ENCODE measurements at regions not wholly inside any gene's neighbourhood (a gene's known extent, or its start where the extent isn't known, plus 50 kb on each side); places are given as distances from the start of the nearest gene placed in this dataset.

DNA sequence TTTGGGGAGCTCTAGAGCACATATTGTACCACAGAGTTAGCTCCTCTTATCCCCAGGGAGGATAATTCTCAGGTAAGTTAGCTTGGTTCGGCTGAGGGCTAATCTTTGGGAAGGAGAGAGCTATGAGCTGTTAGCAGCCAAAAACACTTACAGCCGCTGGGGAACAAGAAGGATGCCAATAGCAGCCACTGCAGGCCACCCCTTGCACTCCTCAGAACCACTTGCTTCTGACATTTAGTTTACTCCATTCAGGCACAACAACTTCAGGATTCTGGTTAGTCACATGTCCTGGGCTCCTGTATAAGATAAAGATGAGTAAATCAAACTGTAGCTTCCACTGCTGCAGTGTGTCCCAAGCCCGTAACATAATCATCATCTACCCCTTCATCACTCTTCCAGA is 212.6 kb upstream of the ADGRL2 start:
- no peaks in the 10 kb centered on the region for H3K27me3 ChIP-seq (ENCODE audit: insufficient read depth, insufficient read length)
- no peak for DNase-seq (ENCODE audit: low read depth, low spot score)
- TF ChIP-seq YY1 (IDR thresholded peaks at IDR 0.05; ENCODE audit: insufficient read depth, insufficient read length), result no peak
- no peak for TF ChIP-seq SUZ12 (IDR thresholded peaks at IDR 0.05; ENCODE audit: extremely low read depth, insufficient read depth, insufficient read length)
- no peak for TF ChIP-seq ZNF274 (IDR thresholded peaks at IDR 0.05; ENCODE audit: low read depth, low read length)
- H3K9ac ChIP-seq (ENCODE audit: insufficient read length, low read depth), result no peak overlapping the region
- no peaks in the 10 kb centered on the region for H3K36me3 ChIP-seq (ENCODE audit: insufficient read depth, insufficient read length, low read length)
- no peaks in the 10 kb centered on the region for H3K9me3 ChIP-seq (ENCODE audit: insufficient read depth, low read length)
- no peaks in the 10 kb centered on the region for H3K4me1 ChIP-seq (ENCODE audit: insufficient read depth, insufficient read length)
- no peak overlapping the region for H3K4me3 ChIP-seq (ENCODE audit: insufficient read length, low read depth)

DNA sequence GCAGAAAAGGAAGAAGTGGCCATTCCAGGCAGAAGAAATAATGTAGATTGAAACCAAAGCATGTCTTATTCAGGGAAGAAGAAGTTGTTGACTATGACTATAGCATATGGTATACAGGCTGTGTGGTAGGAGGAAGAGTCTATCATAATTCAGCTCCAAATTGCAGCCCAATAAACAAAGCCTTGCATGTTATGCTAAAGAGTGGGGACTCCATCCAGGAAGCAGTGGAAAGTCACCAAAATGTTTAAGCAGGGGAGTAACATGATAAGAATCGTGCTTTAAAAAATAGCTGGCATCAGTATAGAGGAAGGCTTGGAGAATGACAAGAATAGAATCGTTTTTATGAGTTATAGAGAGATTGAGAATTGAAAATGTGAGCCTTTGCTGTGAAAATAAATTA is 213.3 kb upstream of the ADGRL2 start:
- no peak overlapping the region for H3K4me3 ChIP-seq (ENCODE audit: insufficient read length, low read depth)
- no peak for DNase-seq (ENCODE audit: low read depth, low spot score)
- no peak for TF ChIP-seq YY1 (IDR thresholded peaks at IDR 0.05; ENCODE audit: insufficient read depth, insufficient read length)
- no peak for TF ChIP-seq SUZ12 (IDR thresholded peaks at IDR 0.05; ENCODE audit: extremely low read depth, insufficient read depth, insufficient read length)
- TF ChIP-seq ZNF274 (IDR thresholded peaks at IDR 0.05; ENCODE audit: low read depth, low read length), result no peak
- H3K9ac ChIP-seq (ENCODE audit: insufficient read length, low read depth), result no peak overlapping the region
- no peaks in the 10 kb centered on the region for H3K4me1 ChIP-seq (ENCODE audit: insufficient read depth, insufficient read length)
- no peaks in the 10 kb centered on the region for H3K9me3 ChIP-seq (ENCODE audit: insufficient read depth, low read length)
- no peaks in the 10 kb centered on the region for H3K36me3 ChIP-seq (ENCODE audit: insufficient read depth, insufficient read length, low read length)
- no peaks in the 10 kb centered on the region for H3K27me3 ChIP-seq (ENCODE audit: insufficient read depth, insufficient read length)

GRCh38 chr1:81585371-81585770 is 215.4 kb upstream of the ADGRL2 start:
- no peak for DNase-seq (ENCODE audit: low read depth, low spot score)
- Histone ChIP-seq H3K4me1 (ENCODE audit: insufficient read depth, insufficient read length) (no peaks in the 10 kb centered on the region), H3K4me3 (ENCODE audit: insufficient read length, low read depth) (no peak overlapping the region), H3K9me3 (ENCODE audit: insufficient read depth, low read length) (no peaks in the 10 kb centered on the region), H3K27me3 (ENCODE audit: insufficient read depth, insufficient read length) (no peaks in the 10 kb centered on the region), H3K36me3 (ENCODE audit: insufficient read depth, insufficient read length, low read length) (no peaks in the 10 kb centered on the region), H3K9ac (ENCODE audit: insufficient read length, low read depth) (no peak overlapping the region)
- TF ChIP-seq YY1 (IDR thresholded peaks at IDR 0.05; ENCODE audit: insufficient read depth, insufficient read length) (no peak), SUZ12 (IDR thresholded peaks at IDR 0.05; ENCODE audit: extremely low read depth, insufficient read depth, insufficient read length) (no peak), ZNF274 (IDR thresholded peaks at IDR 0.05; ENCODE audit: low read depth, low read length) (no peak)

- Histone ChIP-seq H3K9me3 (ENCODE audit: insufficient read depth, low read length) (no peaks in the 10 kb centered on the region), H3K36me3 (ENCODE audit: insufficient read depth, insufficient read length, low read length) (no peaks in the 10 kb centered on the region), H3K27me3 (ENCODE audit: insufficient read depth, insufficient read length) (no peaks in the 10 kb centered on the region), H3K9ac (ENCODE audit: insufficient read length, low read depth) (no peak overlapping the region), H3K4me1 (ENCODE audit: insufficient read depth, insufficient read length) (no peaks in the 10 kb centered on the region), H3K4me3 (ENCODE audit: insufficient read length, low read depth) (no peak overlapping the region)
- TF ChIP-seq ZNF274 (IDR thresholded peaks at IDR 0.05; ENCODE audit: low read depth, low read length), result no peak
- TF ChIP-seq SUZ12 (IDR thresholded peaks at IDR 0.05; ENCODE audit: extremely low read depth, insufficient read depth, insufficient read length), result no peak
- no peak for TF ChIP-seq YY1 (IDR thresholded peaks at IDR 0.05; ENCODE audit: insufficient read depth, insufficient read length)
- no peak for DNase-seq (ENCODE audit: low read depth, low spot score)
Measured at GRCh38 chr1:81584398-81584797, 216.3 kb upstream of the ADGRL2 start.

GRCh38 chr1:81583878-81584277 is 216.9 kb upstream of the ADGRL2 start:
- H3K4me1 ChIP-seq (ENCODE audit: insufficient read depth, insufficient read length), result no peaks in the 10 kb centered on the region
- no peak overlapping the region for H3K4me3 ChIP-seq (ENCODE audit: insufficient read length, low read depth)
- TF ChIP-seq SUZ12 (IDR thresholded peaks at IDR 0.05; ENCODE audit: extremely low read depth, insufficient read depth, insufficient read length) (no peak), YY1 (IDR thresholded peaks at IDR 0.05; ENCODE audit: insufficient read depth, insufficient read length) (no peak), ZNF274 (IDR thresholded peaks at IDR 0.05; ENCODE audit: low read depth, low read length) (no peak)
- no peak overlapping the region for H3K9ac ChIP-seq (ENCODE audit: insufficient read length, low read depth)
- H3K9me3 ChIP-seq (ENCODE audit: insufficient read depth, low read length), result no peaks in the 10 kb centered on the region
- H3K36me3 ChIP-seq (ENCODE audit: insufficient read depth, insufficient read length, low read length), result no peaks in the 10 kb centered on the region
- H3K27me3 ChIP-seq (ENCODE audit: insufficient read depth, insufficient read length), result no peaks in the 10 kb centered on the region
- DNase-seq (ENCODE audit: low read depth, low spot score), result no peak

GRCh38 chr1:81582467-81582986 is 218.2 kb upstream of the ADGRL2 start:
- H3K4me3 ChIP-seq (ENCODE audit: insufficient read length, low read depth), result no peak overlapping the region
- no peak for DNase-seq (ENCODE audit: low read depth, low spot score)
- no peaks in the 10 kb centered on the region for H3K36me3 ChIP-seq (ENCODE audit: insufficient read depth, insufficient read length, low read length)
- no peak overlapping the region for H3K9ac ChIP-seq (ENCODE audit: insufficient read length, low read depth)
- TF ChIP-seq YY1 (IDR thresholded peaks at IDR 0.05; ENCODE audit: insufficient read depth, insufficient read length) (no peak), ZNF274 (IDR thresholded peaks at IDR 0.05; ENCODE audit: low read depth, low read length) (no peak), SUZ12 (IDR thresholded peaks at IDR 0.05; ENCODE audit: extremely low read depth, insufficient read depth, insufficient read length) (no peak)
- no peaks in the 10 kb centered on the region for H3K27me3 ChIP-seq (ENCODE audit: insufficient read depth, insufficient read length)
- no peaks in the 10 kb centered on the region for H3K9me3 ChIP-seq (ENCODE audit: insufficient read depth, low read length)
- no peaks in the 10 kb centered on the region for H3K4me1 ChIP-seq (ENCODE audit: insufficient read depth, insufficient read length)

DNA sequence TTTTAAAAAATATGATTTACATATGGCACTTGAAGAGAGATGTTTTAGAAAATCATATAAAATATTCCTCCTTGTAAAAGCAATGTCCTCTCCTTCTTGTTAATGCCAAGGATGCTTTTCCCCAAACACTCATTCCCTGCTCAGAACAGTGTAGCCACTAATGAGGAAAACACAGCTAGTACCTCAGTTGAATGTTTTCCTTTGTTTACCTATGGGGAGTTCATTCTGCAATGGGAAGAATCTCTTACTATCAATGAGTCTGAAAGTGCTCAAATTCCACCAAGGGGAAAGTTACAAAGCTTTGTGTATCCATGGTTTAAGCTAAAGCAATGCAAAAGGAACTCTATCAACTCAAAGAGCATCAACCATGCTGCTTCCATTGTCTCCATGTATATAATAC is 221.9 kb upstream of the ADGRL2 start:
- H3K9me3 ChIP-seq (ENCODE audit: insufficient read depth, low read length), result no peaks in the 10 kb centered on the region
- no peak for DNase-seq (ENCODE audit: low read depth, low spot score)
- no peaks in the 10 kb centered on the region for H3K27me3 ChIP-seq (ENCODE audit: insufficient read depth, insufficient read length)
- no peaks in the 10 kb centered on the region for H3K4me1 ChIP-seq (ENCODE audit: insufficient read depth, insufficient read length)
- no peak overlapping the region for H3K9ac ChIP-seq (ENCODE audit: insufficient read length, low read depth)
- no peak for TF ChIP-seq ZNF274 (IDR thresholded peaks at IDR 0.05; ENCODE audit: low read depth, low read length)
- no peak for TF ChIP-seq SUZ12 (IDR thresholded peaks at IDR 0.05; ENCODE audit: extremely low read depth, insufficient read depth, insufficient read length)
- no peak for TF ChIP-seq YY1 (IDR thresholded peaks at IDR 0.05; ENCODE audit: insufficient read depth, insufficient read length)
- no peak overlapping the region for H3K4me3 ChIP-seq (ENCODE audit: insufficient read length, low read depth)
- no peaks in the 10 kb centered on the region for H3K36me3 ChIP-seq (ENCODE audit: insufficient read depth, insufficient read length, low read length)
